ENCODE measurements at regions not wholly inside any gene's neighbourhood (a gene's known extent, or its start where the extent isn't known, plus 50 kb on each side); places are given as distances from the start of the nearest gene placed in this dataset.
A peak's percentile ranks its signal among the peaks of the same experiment; 100 is the strongest.

DNA sequence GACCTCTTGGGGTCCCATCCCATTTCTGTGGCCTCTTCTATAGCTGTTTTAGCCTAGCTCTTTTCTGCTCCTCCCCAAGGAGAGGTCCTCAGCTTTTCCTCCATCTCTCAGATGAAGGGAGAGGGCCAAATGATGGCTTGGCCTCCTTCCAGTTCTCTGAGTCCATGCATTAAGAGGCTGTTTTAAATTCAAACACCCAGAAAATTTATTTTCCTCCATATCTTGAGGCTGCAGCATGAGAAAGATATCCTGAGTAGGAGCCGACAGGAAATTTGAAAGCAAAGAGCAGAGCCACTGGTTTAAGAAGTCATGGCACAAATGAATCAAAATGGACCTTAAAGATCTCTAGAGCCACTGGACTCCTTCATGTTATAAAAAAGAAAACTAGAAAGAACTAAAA lies 558.8 kb downstream of the MID1IP1 start:
- no peak for DNase-seq

DNA sequence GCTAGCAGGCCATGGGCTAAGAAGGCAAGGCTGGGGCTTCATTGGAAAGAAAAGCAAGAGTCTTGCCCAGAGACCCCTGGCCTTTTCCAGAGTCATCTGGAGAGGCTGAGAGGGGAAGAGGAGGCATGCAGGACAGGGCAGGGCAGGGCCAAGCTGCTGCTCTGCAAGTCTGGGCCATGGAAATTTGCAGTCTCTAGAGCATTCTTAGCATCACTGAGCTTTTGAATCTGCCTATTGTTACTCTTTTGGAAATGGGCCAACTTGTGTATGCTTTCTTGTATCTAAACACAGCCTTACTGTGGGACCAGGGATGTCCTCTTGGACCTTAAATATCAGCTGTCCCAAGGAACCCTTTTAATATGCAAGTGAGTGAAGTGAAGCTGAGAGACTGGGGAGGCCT lies 560.5 kb downstream of the MID1IP1 start:
- no peak for DNase-seq

DNA sequence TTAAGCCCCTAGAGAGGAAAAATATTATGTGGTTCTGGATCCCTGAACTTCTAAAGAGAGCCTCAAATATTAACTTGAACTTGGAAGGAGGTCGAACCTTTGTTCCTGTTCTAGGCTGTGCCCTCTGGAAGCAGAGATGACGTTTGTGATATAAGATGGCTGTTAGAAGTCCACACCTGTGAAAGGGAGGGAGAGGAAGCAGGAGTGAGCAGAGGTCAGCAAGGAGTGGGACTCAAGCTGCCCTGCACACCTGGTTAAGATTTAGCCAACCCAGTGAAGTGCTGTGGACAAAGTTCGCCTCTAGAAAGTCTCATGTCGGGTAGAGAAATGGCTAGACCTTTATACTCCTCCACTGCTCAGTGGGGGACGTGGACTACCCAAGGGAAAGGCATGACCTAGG lies 566.2 kb downstream of the MID1IP1 start:
- DNase-seq: no peak

DNA sequence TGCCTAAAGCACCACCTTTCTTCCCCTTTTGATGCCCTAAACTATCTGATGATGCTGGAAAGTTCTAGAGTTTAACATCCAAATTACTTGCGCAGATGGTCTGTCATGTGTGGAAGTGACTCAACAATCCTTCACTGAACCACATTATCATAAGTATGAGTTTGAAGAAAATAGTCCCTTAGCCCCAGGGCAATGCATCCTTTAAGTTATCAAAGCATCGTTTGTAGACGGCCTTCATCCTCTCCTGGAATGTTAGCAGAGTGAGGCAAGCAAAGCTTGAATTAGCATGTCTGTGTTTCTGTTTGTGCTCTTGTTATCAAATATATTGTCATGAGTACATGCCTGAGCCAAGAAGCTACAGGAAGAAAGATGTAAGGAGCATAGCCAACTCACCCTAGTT lies 570.9 kb downstream of the MID1IP1 start:
- no peak for DNase-seq

DNA sequence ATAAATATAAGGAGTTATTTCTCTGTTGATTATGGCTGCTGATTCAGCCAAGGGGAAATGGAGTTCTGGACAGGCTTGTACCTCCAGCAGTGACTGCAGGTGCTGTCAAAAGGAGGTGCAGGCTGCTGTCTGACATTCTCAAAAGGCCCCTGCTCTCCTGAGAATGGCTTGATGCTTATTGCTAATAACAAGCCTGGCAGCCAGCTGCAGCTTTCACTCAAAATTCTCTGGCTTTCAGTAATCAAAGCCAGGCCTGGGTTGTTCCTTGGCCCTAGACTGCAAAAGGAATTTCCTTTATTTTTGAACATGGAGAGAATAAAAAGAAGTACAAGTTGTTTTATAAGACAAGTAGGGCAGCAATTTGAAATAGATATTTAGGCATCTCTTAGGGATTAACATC lies 575.9 kb downstream of the MID1IP1 start:
- no peak for DNase-seq

DNA sequence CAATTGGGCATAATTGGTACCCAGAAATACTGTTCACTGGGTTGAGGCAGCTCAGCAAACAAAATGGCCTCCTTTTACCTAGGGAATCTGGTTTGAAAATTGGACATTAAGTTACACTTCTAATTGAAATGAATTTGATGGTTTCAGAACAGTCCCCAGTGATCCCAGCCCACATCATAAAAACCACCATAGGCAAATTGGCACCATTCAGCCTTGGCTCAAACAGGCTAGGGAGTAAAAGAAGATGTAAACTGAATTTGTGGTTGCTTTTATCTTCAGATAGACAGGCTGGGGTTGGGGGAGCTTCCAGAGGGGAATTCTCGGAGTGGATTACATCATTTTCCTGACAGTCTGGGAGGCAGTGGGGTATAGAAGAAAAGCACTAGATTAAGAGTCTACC lies 576.5 kb downstream of the MID1IP1 start:
- no peak for DNase-seq

DNA sequence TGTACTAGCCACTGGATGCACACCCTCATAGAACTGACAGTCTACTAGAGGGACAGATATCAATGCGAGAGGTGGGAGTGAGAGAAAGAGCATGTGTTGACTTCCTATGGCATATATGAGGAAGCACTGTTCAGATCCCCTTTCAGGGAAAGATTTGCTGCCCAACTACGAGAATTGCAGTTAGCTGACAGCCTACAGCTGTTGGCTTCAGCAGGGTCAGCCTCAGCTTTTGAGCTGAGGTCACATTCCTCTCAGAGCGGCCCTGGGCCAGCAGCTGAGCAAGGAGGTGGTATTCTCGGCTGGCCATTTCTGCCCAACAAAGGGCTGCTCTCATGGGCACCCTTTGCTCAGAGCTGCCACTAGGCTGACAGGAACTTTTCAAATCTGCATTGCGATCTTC lies 580.2 kb downstream of the MID1IP1 start:
- no peak for DNase-seq

DNA sequence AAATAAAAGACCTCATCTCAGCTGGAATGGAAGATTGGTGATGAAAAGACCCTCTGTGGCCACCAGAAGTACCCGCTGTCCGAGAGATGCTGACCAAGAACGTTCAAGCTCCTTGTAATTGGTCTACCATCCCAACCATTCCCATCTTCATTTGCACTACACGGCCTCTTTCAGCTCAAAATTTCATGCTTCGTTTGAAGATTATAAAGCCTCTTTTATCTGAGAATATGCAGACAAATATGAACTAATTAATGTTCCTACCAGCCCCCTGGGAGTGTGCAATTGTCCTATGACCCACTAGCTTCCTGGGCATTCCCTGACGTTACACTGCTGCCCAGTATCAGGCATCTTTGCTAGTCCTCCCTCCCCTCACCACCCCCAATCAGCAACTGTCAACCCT lies 583.7 kb downstream of the MID1IP1 start:
- DNase-seq: no peak

DNA sequence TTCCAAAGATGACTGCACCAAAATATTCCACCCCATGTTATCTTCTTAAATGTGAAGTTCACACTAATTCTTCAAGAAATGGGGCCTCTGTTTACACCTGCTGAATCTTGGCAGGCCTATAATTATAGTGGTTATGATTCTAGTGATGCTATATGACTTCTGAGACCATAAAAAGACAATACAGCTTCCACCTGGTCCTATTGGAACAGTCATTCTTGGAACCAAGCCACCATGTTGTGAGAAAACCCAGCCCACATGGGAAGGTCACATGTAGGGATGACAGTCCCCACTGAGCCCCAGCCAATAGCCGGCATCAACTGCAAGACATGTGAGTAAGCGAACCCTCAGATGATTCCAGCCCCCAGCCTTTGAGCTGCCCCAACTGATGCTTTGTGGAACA lies 587.5 kb downstream of the MID1IP1 start:
- no peak for DNase-seq

DNA sequence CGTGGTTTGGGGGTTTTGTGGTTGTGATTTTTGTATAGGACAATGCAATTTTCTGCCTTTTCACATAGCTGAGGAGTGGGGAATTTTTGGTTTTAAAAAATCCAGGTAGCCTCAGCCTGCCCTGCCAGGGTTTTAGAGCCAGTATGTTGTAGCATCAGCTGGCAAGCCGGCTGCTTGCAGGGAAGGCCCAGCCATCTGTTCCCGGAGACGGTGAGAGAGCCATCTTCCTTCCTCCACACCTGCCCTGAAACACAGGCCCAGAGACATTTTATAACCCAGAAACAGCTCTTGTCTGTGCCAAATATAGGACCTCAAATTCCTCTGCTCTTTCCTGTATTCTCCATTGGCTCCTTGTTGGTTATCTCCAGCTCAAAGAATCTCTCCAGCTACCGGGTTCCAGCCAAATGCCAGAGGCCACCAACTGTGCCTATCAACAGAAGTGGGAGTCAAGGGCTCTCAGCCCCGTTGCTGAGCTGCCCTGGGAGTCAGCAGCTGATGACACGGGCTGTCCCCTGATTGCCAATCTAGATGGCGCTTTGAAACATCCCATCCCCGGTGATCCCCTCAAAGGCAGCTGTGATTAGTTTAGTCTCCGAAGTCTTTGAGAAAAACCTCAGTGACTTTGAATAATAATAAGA lies 595.2 kb downstream of the MID1IP1 start:
- no peak for DNase-seq

DNA sequence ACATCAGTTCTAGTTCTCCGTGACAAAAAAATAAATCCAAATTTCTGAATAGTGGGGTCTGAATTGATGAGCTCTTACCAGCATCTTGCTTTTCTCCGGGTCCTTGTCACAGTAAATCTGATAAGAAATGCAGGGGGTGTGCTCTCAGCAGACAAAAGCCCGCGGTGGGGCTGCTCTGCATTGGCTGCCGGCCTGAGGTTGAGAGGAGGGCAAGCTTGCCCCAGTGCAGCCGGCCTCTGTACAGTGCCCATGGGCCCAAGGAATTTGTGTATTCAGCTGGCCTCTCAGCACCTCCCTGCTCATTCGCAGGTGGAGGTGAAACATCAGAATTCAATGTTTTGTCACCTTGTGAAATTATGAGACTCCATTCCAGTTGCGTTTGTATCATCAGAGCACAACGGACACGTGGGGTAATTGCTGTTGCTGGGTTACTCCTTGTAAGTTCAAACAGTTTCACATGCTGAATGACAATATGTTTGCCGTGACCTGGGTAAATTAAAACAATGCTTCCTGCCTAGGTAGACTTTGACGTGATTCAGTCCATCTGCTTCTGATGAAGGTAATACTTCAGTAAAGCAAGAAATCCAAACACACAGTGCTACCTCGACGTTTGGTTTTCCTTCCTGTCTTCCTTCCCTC lies 596.4 kb downstream of the MID1IP1 start:
- DNase-seq: no peak

DNA sequence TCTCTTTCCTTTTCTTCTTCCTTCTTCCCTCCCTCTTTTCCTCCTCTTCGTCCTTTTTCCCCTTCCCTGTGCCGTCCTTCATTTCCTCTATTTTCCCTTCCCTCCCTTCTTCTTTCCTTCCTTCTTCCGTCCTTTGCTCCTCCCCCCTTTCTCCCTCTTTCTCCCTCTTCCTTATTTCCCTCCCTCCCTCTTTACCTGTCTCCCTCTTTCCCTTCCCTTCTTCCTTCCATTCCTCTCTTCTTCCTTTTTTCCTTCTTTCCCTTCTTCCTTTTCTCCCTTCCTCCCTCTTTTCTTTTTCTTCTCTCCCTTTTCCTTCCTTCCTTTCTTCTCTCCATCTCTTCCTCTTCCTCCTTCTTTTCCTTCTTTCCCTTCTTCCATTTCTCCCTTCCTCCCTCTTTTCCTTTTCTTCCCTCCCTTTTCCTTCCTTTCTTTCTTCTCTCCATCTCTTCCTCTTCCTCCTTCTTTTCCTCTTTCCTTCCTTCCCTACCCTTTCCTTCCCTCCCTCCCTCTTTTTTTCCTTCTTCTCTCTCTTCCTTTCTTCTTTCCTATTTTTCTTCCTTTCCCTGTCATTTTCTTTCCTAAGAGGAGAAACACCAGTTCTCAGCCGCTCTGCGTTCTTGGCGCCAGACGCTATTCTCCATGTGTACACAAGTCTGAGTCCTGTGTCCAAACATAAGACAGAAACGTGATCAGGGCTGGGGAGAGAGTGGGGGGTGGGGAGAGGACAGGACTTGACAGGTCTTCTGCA lies 597.1 kb downstream of the MID1IP1 start:
- no peak for DNase-seq

DNA sequence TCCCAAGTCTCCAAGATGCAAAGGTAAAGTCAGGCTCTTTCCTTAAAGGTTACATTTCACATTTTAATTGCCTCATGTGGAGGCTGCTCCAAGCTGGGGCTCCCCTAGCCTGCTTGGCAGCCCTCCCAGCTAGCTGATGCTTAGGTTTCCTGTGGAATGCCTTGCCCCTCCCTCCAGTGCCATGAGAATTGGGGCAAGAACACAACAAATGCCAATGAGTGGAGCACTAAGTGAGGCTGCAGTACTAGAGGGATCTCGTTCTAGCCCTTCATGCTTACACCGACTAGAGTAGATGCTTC lies 597.7 kb downstream of the MID1IP1 start:
- DNase-seq: no peak

DNA sequence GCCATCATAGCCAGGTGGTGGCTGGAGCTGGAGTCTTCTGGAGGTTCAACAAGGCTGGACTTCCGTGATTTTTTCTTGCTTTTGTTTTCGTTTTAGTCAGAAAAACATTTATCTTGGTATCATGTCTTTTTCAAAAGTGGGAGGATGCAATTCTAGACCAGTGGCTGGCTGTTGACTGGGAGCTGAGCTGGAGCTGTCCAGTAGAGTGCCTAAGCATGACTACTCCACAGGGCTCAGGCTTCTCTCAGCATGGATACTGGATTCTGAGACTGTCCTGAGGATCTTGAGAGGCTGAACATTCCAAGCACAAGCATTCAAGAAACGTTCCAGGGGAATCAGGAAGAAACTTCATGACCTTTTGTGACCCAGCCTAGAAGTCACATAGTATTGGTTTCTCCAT lies 598.1 kb downstream of the MID1IP1 start:
- DNase-seq: no peak

DNA sequence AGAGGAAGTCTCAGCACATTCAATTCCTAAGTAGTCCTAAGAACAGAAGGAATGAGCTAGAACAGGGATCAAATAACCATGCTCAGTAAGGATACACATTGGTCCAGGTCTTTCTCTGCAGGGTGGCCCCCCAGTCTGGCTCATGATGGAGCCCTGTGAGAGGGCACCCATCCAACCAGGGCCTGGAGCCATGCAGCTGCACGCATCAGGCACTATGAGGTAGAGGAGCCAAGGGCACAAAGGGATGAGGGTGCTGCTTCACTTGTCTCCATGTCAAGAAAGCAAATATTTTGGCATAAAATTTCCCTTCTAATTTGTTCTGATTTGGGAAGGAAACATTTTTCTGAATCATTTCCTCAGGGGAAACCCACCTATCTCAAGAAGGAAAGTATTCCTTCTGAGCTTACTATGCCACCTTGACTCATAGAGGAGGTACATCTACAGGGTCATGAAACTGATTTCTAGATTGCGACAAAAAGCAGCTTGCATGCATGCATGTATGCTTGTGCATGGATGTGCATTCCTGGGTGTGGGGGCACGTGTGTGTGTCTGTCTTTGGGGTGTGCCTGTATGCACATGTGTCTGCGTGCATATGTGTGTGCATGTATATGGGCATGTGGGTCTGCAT lies 600.3 kb downstream of the MID1IP1 start:
- DNase-seq: no peak

DNA sequence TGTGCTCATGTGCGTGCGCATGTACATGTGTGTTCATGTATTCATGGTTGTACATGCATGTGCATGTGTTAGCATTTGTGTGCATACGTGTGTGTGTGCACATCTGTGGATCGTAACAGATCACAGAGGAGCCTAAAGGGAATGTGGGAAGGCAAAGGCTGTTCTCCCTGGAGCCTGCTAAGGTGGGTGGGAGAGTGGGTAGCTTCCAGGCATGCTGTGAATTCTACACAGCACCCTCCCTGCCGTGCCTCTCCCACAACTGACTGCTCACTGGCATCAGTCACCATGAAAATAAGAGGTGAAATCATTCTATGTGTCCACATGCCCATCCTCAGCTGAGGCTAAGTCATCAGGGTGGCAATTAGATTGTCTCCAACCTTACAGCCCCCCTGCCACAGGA lies 600.9 kb downstream of the MID1IP1 start:
- DNase-seq: no peak

DNA sequence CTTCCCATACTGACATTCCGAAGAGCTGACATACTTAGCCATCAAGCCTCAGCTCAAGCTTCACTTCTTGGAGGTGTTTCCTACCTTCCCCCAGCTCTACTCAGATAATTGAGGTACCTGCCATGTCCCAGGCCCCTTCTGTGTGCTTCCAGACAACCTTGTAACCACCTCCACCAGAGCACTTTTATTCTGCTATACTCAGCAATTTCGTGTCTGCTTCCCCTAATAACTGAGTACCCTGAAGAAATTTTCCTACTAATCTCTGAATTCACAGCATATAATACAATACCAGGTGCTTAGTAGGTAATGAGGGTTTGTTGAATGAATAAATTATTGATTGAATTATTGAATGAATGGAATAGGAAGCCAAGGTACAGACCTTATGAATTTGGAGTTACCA lies 605.5 kb downstream of the MID1IP1 start:
- DNase-seq: no peak

DNA sequence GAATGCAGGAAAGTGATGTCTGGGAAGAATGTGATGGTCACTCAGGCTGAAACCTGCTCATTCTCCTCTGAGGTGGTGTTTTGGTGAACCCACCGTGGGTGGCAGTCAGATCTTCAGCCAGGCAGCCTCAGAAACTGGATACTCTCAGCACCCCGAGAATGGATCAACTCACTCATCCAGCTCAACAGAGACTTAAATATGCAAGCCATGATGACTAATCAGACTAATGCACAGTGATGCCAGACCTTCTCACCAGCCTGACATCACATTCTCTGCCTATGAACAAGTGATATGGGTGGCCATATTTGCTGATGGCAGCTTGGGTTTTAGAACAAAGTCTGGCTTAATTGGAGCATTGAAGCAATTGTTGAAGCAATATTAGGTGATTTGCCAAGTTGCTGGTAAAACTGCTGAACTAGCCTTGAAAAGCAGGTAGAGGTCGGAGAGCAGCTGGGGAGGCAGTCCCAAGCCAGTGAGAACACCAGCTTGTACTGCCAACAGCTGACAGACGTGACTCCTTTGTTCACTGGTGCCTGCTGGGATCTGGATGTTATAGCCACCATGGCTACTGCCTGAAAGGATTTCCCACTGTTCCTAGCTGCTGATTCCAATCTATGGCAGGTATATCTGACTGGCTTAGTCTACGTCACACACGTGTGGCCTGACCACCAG lies 608.1 kb downstream of the MID1IP1 start:
- no peak for DNase-seq

DNA sequence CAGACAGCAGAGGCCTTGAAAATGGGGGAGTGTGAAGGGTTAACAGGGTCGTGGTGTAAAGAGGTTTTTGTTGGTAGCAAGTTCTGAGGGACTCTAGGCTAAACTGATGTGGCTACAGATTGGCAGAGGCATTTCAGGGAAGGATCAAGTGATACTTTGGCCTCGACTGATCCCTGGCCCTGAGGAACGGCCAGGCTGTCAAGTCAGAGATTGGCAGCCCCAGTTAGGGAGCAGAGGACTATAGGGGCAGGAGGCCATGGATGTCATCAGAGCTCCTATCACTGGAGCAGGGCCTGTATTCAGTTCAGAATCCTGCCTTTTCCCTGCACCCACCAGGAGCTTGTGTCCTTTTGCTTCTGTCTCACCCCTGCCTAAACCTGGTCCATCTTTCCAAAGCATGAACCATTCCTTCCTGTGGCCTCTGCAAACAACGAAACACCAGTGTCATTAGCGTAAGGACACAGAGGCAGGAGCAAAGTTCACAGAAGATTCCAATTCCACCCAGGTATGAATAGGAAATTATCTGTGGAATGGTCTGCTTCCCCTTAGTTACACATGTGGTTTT lies 613.1 kb downstream of the MID1IP1 start:
- no peak for DNase-seq

DNA sequence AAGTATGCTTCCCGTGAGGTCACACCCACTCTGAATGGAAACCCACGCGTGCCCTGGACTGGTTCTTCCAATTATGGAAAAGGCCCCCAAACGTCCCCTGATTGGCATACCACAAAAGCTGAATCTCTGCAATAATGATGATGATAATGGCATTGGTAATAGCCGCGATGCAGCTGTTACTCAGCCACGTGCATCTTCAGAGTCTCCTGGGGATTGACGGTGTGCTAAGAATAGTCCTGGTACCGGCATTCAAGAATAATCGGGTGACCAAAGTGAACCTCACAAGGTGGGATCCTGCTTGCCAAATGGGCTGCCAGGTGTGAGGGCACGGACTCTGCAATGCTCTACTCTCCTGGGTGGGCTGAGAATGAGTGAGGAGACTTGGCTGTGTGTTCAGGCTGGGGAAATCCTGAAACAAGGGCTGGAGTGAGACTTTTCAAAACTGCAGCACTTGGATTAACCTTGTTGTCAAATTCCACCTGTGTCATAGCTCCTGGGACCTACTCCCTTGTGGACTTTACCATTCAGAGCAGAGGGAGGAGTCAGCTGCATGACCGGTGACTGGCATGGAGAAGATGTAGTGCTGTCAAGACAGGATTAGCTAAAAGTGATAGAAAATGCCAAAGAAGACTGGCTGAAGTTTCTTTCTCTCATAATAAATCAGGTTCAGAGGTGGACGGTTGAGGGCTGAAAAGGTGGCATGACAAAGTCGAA lies 615.4 kb downstream of the MID1IP1 start:
- no peak for DNase-seq

DNA sequence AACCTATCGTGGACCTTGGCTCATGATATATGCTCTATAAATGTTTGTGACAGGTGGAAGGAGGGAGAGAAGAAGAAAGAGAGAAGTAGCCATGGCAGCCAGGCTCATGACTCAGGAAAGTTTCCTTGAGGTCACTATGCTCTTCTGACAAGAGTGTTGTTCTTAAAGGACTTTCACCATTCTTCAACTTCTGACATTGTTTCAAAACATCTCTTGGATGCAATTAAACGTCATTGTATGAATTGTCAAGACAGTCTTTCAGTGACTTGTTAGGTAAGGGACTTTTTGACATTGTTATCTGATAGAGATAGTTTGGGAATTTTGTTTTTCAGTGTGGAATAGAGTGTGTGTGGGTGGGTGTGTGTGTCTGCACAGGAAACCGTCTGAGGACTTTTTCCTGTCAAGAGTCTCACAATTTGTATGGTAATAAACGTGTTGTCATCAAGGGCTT lies 617.0 kb downstream of the MID1IP1 start:
- peak; percentile 12 for DNase-seq
